ENCODE measurements at regions not wholly inside any gene's neighbourhood (a gene's known extent, or its start where the extent isn't known, plus 50 kb on each side); places are given as distances from the start of the nearest gene placed in this dataset.

- Histone ChIP-seq H2BK12ac (ENCODE audit: insufficient read length, low read depth, low read length) (no peak overlapping the region), H3T11ph (ENCODE audit: low read length) (no peak overlapping the region), H2AK5ac (ENCODE audit: insufficient read length, low read length) (no peak overlapping the region), H3K27ac (ENCODE audit: insufficient read length, low read depth, low read length) (no peak overlapping the region), H2BK120ac (ENCODE audit: low read depth, low read length, poor library complexity, severe bottlenecking) (no peak overlapping the region), H2AFZ (ENCODE audit: low read length) (no peak overlapping the region), H3K27me3 (ENCODE audit: insufficient read depth, low read length) (no peaks in the 10 kb centered on the region), H2BK15ac (ENCODE audit: low read depth, low read length) (no peak overlapping the region), H3K9ac (ENCODE audit: extremely low read depth, insufficient read length, low read length) (no peak overlapping the region), H3K23me2 (ENCODE audit: insufficient read length, low read depth, low read length, poor library complexity, severe bottlenecking) (no peaks in the 10 kb centered on the region), H3K18ac (ENCODE audit: insufficient read length, low read depth, low read length) (no peak overlapping the region), H3K79me1 (ENCODE audit: insufficient read depth, low read depth, low read length, poor library complexity, severe bottlenecking) (no peaks in the 10 kb centered on the region), H4K5ac (ENCODE audit: insufficient read length, low read depth, low read length) (no peak overlapping the region), H3K9me3 (ENCODE audit: control insufficient read depth, low read depth, low read length) (no peaks in the 10 kb centered on the region), H3K4me1 (ENCODE audit: insufficient read depth, low read length) (peaks cover 7% of the 10 kb centered on the region; the same call in 1 of the 2 replicates), H3K4me2 (ENCODE audit: insufficient read depth, insufficient read length, low read length) (no peak overlapping the region), H3K79me2 (ENCODE audit: insufficient read depth, low read length) (no peaks in the 10 kb centered on the region), H3K56ac (ENCODE audit: insufficient read length, low read depth, low read length) (no peak overlapping the region), H3K4ac (ENCODE audit: low read depth, low read length) (no peak overlapping the region), H4K20me1 (ENCODE audit: control insufficient read depth, insufficient read depth, insufficient read length) (no peaks in the 10 kb centered on the region), H2BK5ac (ENCODE audit: insufficient read length, low read length) (no peak overlapping the region), H3K14ac (ENCODE audit: insufficient read depth, low read length) (no peak overlapping the region), H4K91ac (ENCODE audit: insufficient read length, low read depth, low read length) (no peak overlapping the region), H4K8ac (replicated peaks; ENCODE audit: insufficient read length, low read depth, low read length) (no peak overlapping the region), H2BK20ac (ENCODE audit: low read depth, low read length, poor library complexity, severe bottlenecking) (no peak overlapping the region), H3K23ac (ENCODE audit: insufficient read length, low read depth, low read length) (no peak overlapping the region)
- TF ChIP-seq CTCF (conservative IDR thresholded peaks at IDR 0.05) = no peak
- Mint-ChIP-seq H3K36me3 (ENCODE audit: insufficient read depth in 1 of 3, low read depth in 3 of 3) (no peaks in the 10 kb centered on the region), H3K4me1 (peaks cover 4 to 11% of the 10 kb centered on the region in 2 experiments; a peak in 2 of 4 replicates), H3K27me3 (ENCODE audit: low read depth) (no peaks in the 10 kb centered on the region), H3K4me3 (no peak overlapping the region), H3K27ac (no peak overlapping the region), H3K9me3 (no peaks in the 10 kb centered on the region)
- DNase-seq = no peak
Observed at GRCh38 chr5:143585970-143586369, 182.5 kb upstream of the NR3C1 start.

Data from H9 (cell line).